Spinal cord (tissue), 9 donors: ENCODE measurements at regions not wholly inside any gene's neighbourhood (a gene's known extent, or its start where the extent isn't known, plus 50 kb on each side); places are given as distances from the start of the nearest gene placed in this dataset.
A peak's percentile ranks its signal among the peaks of the same experiment; 100 is the strongest.

Experiments
- DNase-seq, 6 donors: peaks; one replicate each; pipeline versions ENCODE4 v3.0.0 to v3.0.0-alpha.2; 2013 to 2015; ENCODE audit warnings: low spot score in 6 of 6, low read depth in 4 of 6
- H3K27ac ChIP-seq: one replicate; pipeline ENCODE4 v1.5.1; 2013; ENCODE audit warnings: low read depth, low read length, control low read depth
- H3K27me3 ChIP-seq: one replicate; pipeline ENCODE4 v1.6.1; 2013; ENCODE audit warnings: low read length; ENCODE audit not compliant: control insufficient read depth, insufficient read depth
- H3K36me3 ChIP-seq: one replicate; pipeline ENCODE4 v1.6.1; 2013; ENCODE audit warnings: low read length; ENCODE audit not compliant: control insufficient read depth, insufficient read depth
- H3K4me1 ChIP-seq: one replicate; pipeline ENCODE4 v1.6.1; 2013; ENCODE audit warnings: low read length; ENCODE audit not compliant: control insufficient read depth, insufficient read depth
- H3K4me3 ChIP-seq: one replicate; pipeline ENCODE4 v1.5.1; 2013; ENCODE audit warnings: low read depth, low read length, control low read depth
- H3K9me3 ChIP-seq: one replicate; pipeline ENCODE4 v1.6.1; 2013; ENCODE audit warnings: low read length; ENCODE audit not compliant: control insufficient read depth, insufficient read depth
- WGBS: methylation state at CpG from one replicate; pipeline ENCODE4 v1.1.5; 2013; ENCODE audit warnings: missing lambda C conversion rate; ENCODE audit not compliant: insufficient coverage; 5-methylcytosine and 5-hydroxymethylcytosine counted together
- donor health status: healthy.

DNA sequence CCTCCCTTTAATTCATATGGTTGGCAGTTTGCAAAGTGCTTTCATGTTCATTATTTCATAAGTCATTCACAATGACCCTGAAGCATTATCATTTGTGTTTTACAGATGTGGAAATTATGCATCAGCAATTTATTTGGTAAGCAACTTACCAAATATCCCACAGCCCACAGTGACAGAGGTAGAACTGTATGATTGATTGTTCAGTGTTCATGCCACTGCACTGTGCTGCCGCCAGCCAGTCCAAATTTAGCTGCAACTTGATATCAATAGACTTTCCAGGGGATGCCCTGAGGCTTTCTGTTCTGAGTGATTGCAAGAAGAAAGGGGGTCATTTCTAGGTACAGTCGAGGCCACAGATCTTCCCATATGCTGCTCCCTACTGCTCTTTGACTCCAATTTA, 380.3 kb downstream of the PLPP3 start:
- Histone ChIP-seq H3K27me3 (no peaks in the 10 kb centered on the region), H3K9me3 (no peaks in the 10 kb centered on the region), H3K4me1 (no peaks in the 10 kb centered on the region), H3K36me3 (no peaks in the 10 kb centered on the region), H3K4me3 (no peak overlapping the region), H3K27ac (no peak overlapping the region)
- WGBS: 50% methylated on average over 1 of the region's 2 CpGs
- DNase-seq: no peak

DNA sequence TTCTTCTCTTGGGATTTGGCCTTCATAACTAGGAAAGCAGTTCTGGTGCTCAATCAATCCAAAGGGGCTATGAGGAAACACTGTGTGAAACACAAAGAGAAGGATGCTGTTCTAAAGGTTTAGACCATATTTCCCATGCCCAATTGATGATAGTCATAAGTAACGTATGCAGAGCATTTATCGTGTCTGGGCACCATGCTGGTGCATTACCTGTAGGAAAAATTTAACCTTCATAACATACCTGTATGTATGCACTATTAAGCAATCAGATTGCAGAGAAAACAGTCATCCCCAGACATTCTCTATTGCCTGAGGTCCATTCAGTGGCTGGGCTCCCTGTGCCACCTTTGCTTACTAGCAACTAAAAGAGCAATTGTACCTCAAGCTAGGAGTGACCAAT, 381.4 kb downstream of the PLPP3 start:
- Histone ChIP-seq H3K36me3 (no peaks in the 10 kb centered on the region), H3K4me3 (no peak overlapping the region), H3K27ac (no peak overlapping the region), H3K4me1 (no peaks in the 10 kb centered on the region), H3K9me3 (no peaks in the 10 kb centered on the region), H3K27me3 (no peaks in the 10 kb centered on the region)
- no peak for DNase-seq
- WGBS: no CpG with 5 or more reads among the region's 2 CpGs

DNA sequence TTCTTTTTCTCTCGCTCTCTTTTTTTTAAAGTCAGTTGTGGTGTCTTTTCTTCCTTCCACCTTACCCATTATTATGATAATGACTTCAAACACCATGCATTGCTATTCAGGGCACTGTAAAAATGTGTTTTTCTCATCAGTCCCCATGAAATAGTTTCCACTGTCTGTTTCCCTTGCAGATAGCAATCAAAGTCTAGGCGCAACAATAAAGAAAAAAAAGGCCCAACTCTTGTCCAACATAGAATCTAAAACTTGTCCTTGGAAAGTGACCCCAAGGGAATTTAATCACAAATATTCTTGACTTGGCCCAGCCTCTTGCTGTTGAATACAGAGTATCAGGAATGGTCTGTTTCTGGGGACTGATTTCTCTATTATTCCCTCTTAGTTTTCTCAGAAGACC, 382.5 kb downstream of the PLPP3 start:
- no CpG with 5 or more reads among the region's 2 CpGs for WGBS
- no peaks in the 10 kb centered on the region for H3K27me3 ChIP-seq
- no peak overlapping the region for H3K4me3 ChIP-seq
- H3K9me3 ChIP-seq: no peaks in the 10 kb centered on the region
- no peak overlapping the region for H3K27ac ChIP-seq
- H3K4me1 ChIP-seq: no peaks in the 10 kb centered on the region
- no peak for DNase-seq
- H3K36me3 ChIP-seq: no peaks in the 10 kb centered on the region

DNA sequence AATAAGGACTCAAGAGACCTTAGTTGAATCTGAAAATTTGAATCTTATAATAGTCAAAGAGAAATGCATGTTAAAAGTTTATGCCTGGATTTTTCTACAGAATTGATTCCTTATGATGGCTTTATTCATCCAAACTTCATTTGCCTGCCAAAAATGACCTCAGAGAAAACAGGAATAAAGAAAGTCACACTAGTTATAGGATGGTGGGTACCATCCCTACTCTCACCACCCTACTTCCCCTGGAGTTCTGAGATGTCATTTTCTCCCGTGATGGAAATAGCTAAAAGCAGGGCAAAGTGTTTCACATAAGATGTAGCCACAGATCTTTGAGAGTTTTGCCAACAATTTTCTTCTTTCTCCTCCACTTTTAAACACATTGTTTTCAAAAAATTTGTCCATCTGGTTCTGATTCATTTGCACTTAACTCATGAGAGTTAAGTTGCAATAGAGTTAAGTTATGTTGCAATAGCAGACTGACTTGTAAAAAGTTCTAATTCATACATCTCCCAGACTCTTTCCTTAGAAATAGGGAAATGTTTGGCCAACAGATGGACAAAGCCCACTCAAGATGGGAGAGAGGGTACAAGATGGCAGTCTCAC, 384.6 kb downstream of the PLPP3 start:
- no CpG with 5 or more reads among the region's 1 CpG for WGBS
- H3K4me1 ChIP-seq: no peaks in the 10 kb centered on the region
- H3K4me3 ChIP-seq: no peak overlapping the region
- H3K27me3 ChIP-seq: no peaks in the 10 kb centered on the region
- H3K36me3 ChIP-seq: no peaks in the 10 kb centered on the region
- H3K9me3 ChIP-seq: no peaks in the 10 kb centered on the region
- no peak for DNase-seq
- no peak overlapping the region for H3K27ac ChIP-seq

DNA sequence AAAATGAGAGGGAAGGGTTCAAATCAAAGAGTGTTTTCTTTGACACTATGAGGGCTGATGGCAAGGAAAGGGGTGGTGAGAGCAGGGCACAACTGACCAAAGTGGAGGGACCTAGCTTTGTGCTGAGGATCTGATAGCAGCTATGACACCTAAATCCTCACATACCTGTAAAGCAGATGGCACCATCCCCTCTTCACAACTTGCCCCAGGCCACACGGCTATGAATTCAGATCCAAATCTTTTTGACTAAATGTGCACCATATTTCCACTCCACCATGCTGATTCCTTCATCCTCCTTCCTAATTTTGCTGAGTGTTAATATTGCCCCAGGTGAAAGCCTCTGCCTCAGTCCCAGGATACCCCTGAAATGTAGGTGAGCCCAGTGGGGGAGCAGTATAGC, 385.7 kb downstream of the PLPP3 start:
- Histone ChIP-seq H3K36me3 (no peaks in the 10 kb centered on the region), H3K9me3 (no peaks in the 10 kb centered on the region), H3K4me3 (no peak overlapping the region), H3K27ac (no peak overlapping the region), H3K4me1 (no peaks in the 10 kb centered on the region), H3K27me3 (no peaks in the 10 kb centered on the region)
- WGBS: 100% methylated on average over 1 of the region's 1 CpG
- no peak for DNase-seq

DNA sequence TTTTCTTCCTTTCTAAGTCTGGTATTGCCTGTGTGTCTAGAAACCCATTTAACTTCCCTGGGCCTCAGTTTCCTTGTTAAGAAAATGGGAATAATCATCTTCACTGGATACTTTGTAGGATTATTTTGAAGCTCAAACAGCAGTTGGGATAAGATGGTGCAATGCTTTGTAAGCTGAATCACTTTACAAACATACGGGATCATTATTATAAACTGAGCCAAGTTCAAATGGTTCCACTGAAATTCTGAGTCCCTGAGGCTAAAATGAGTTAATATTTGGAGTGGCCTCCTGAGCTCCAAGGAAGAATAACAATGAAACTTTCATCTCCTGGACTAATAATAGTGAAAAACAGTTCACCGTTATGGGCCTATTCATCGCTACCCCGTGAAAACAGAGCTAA, 388.0 kb downstream of the PLPP3 start:
- no peak overlapping the region for H3K27ac ChIP-seq
- no peaks in the 10 kb centered on the region for H3K9me3 ChIP-seq
- H3K4me1 ChIP-seq: no peaks in the 10 kb centered on the region
- no peak for DNase-seq
- H3K36me3 ChIP-seq: no peaks in the 10 kb centered on the region
- no peak overlapping the region for H3K4me3 ChIP-seq
- H3K27me3 ChIP-seq: no peaks in the 10 kb centered on the region
- WGBS: 60% methylated on average over 3 of the region's 4 CpGs

DNA sequence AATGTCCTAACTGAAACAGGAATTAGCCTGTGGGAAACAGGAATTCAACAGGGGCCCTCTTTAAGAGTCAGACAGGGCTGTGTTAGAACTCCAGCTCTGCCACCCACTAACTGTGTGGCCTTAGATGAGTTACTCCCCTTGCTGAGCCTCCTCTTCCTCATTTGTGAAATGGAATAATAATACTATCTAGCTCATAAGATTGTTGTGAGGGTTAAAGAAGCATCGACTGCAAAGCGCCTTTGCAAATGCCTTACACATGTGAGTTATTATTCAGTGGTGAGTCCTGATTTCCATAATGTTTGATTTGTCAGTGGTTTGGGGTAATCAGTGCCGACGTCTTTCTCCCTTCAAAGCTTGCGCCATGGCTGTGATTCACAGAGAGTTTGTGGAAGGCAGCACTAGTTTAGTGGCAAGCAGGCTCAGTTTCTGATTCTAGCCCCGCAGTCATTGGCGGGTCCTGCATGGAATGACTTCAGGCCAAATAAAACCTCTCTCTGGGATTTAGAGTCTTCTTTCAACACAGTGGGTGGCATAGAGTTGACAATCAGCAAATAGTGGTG, 388.5 kb downstream of the PLPP3 start:
- no peaks in the 10 kb centered on the region for H3K9me3 ChIP-seq
- H3K4me3 ChIP-seq: no peak overlapping the region
- 80% methylated on average over 6 of the region's 7 CpGs for WGBS
- H3K36me3 ChIP-seq: no peaks in the 10 kb centered on the region
- no peaks in the 10 kb centered on the region for H3K4me1 ChIP-seq
- H3K27ac ChIP-seq: no peak overlapping the region
- no peaks in the 10 kb centered on the region for H3K27me3 ChIP-seq
- no peak for DNase-seq

DNA sequence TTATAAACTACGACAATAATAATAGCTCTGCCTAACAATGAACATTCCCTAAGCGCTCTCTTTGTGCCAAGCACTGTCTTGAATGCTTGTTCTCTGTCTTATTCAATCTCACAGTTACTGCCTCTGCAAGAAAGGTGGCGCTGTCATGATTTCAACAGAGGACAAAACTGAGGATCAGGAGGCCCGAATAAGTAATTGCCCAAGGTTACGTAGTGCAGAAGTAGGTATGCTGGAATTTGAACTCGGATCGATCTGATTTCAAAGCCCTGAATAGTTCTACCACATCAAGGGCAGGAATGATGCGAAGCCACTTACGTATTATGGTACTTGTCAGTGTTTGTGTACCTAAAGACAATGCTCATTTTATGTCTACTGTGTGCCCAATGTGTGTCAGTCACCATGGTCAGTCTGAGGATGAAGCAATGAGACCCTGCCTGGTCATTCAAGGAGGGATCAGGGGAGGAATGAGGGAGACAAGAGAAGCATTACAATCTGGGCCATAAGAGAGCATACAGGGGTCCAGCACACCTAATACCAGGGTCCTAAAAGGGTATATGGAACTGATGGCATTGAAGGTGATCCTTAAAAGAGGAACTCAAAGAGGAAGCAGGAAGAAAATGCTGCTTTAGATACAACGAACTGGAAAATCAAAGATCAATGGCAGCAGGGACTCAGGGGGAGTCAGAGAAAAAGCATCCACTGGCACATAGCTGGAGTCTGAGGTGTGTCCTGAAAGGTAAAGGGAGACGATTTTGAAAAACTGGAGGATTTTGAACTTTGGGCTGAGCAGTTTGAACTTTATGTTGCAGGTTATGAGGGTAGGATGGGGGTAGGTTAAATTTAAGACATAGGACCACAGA, 389.2 kb downstream of the PLPP3 start:
- DNase-seq: no peak
- H3K27ac ChIP-seq: no peak overlapping the region
- H3K27me3 ChIP-seq: no peaks in the 10 kb centered on the region
- no peaks in the 10 kb centered on the region for H3K9me3 ChIP-seq
- no peaks in the 10 kb centered on the region for H3K36me3 ChIP-seq
- H3K4me1 ChIP-seq: no peaks in the 10 kb centered on the region
- WGBS: 77% methylated on average over 9 of the region's 11 CpGs
- H3K4me3 ChIP-seq: no peak overlapping the region

DNA sequence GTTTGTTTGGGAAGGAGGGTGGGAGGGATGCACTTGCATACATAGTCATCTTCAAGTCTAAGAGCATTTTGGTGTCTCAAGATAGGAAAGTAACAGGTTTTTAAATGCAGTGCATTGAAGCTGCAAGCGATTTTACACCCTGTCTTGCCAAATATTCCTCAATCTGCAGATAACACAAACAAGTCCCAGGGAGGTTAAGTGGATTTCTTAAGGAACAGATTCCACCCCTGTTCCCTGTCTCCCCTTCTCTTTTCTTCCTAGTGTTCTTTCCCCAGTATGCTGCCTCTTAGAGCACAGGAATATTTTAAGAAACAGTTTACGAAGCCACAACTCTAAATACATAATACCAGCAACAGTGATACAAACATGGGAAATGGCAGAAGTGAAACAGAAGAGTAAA, 389.9 kb downstream of the PLPP3 start:
- Histone ChIP-seq H3K4me3 (no peak overlapping the region), H3K36me3 (no peaks in the 10 kb centered on the region), H3K9me3 (no peaks in the 10 kb centered on the region), H3K4me1 (no peaks in the 10 kb centered on the region), H3K27me3 (no peaks in the 10 kb centered on the region), H3K27ac (no peak overlapping the region)
- no peak for DNase-seq
- no CpG with 5 or more reads among the region's 2 CpGs for WGBS

DNA sequence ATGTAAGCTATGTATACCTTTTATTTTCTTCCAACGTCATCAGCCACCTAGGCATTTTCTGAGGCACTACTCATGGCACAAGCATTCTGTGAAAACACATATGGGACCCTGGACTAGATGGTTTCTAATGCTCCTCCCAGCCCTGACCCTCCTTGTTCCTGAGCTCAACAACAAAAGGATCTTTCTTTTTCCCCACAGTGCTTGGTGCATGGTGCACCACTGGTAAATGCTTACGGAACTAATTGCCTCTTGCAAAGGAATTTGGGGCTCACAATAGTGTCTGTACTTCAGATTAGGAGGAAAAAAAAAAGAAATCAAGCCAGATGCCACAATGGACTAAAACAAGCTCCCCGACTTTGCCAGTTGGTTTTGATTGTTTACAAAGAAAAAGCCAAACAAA, 390.5 kb downstream of the PLPP3 start:
- Histone ChIP-seq H3K4me1 (no peaks in the 10 kb centered on the region), H3K9me3 (no peaks in the 10 kb centered on the region), H3K27me3 (no peaks in the 10 kb centered on the region), H3K27ac (no peak overlapping the region), H3K36me3 (no peaks in the 10 kb centered on the region), H3K4me3 (no peak overlapping the region)
- 41% methylated on average over 2 of the region's 3 CpGs for WGBS
- peak in 1 of 6 donors; percentile 18 for DNase-seq
